Transverse colon (tissue), 4 donors: ENCODE measurements at regions not wholly inside any gene's neighbourhood (a gene's known extent, or its start where the extent isn't known, plus 50 kb on each side); places are given as distances from the start of the nearest gene placed in this dataset.

Experiments used
- CTCF ChIP-seq, 5 experiments: fragments of 200-600 bp in 3 of 5; fragments of 450-650 bp in 2 of 5; sonication (generic) in 3 of 5; IDR thresholded peaks; 1 replicate in 2 of 5; 2 replicates in 3 of 5; pipeline ENCODE4 v1.5.1; 2016 to 2017; ENCODE audit warnings: antibody characterized with exemption in 5 of 5, inconsistent platforms in 3 of 5, mild to moderate bottlenecking in 2 of 5, moderate library complexity in 1 of 5
- EP300 ChIP-seq: sonication (generic); formaldehyde crosslinking; IDR thresholded peaks from one replicate; pipeline ENCODE4 v1.6.1; 2017; ENCODE audit warnings: antibody characterized with exemption, low read depth
- POLR2A ChIP-seq: fragments of 450-650 bp; IDR thresholded peaks from one replicate; pipeline ENCODE4 v1.6.1; 2016; ENCODE audit warnings: antibody characterized with exemption, mild to moderate bottlenecking, moderate library complexity
- POLR2AphosphoS5 ChIP-seq, 3 donors: sonication (generic); formaldehyde crosslinking; IDR thresholded peaks; one replicate each; pipeline ENCODE4 v1.6.1; 2016; ENCODE audit warnings: antibody characterized with exemption in 3 of 3

GRCh38 chr1:47672622-47673021 lies 234.8 kb downstream of the FOXD2 start:
- TF ChIP-seq CTCF (IDR thresholded peaks at IDR 0.05) (no peak), POLR2A (no peak), EP300 (no peak), POLR2AphosphoS5 (IDR thresholded peaks at IDR 0.05) (no peak)
